ENCODE measurements at regions not wholly inside any gene's neighbourhood (a gene's known extent, or its start where the extent isn't known, plus 50 kb on each side); places are given as distances from the start of the nearest gene placed in this dataset.

GRCh38 chr1:55622074-55622473 lies 406.9 kb upstream of the USP24 start:
- DNase-seq (ENCODE audit: low read depth) = no peak

GRCh38 chr1:55618199-55618598 lies 403.0 kb upstream of the USP24 start:
- no peak for DNase-seq (ENCODE audit: low read depth)

- no peak for DNase-seq (ENCODE audit: low read depth)
Measured at GRCh38 chr1:55617288-55617982, 402.3 kb upstream of the USP24 start.

- peak; percentile 65 for DNase-seq (ENCODE audit: low read depth)
Measured at GRCh38 chr1:55612988-55613387, 397.8 kb upstream of the USP24 start.

GRCh38 chr1:55611123-55611522 lies 396.0 kb upstream of the USP24 start:
- DNase-seq (ENCODE audit: low read depth) = no peak

- DNase-seq (ENCODE audit: low read depth) = no peak
Measured at GRCh38 chr1:55610203-55610602, 395.0 kb upstream of the USP24 start.

- no peak for DNase-seq (ENCODE audit: low read depth)
Measured at GRCh38 chr1:55609630-55610029, 394.5 kb upstream of the USP24 start.

GRCh38 chr1:55605155-55605554 lies 390.0 kb upstream of the USP24 start:
- no peak for DNase-seq (ENCODE audit: low read depth)

- DNase-seq (ENCODE audit: low read depth) = no peak
Measured at GRCh38 chr1:55604749-55605148, 389.6 kb upstream of the USP24 start.

GRCh38 chr1:55604179-55604578 lies 389.0 kb upstream of the USP24 start:
- no peak for DNase-seq (ENCODE audit: low read depth)

- no peak for DNase-seq (ENCODE audit: low read depth)
Measured at GRCh38 chr1:55600242-55600641, 385.1 kb upstream of the USP24 start.

GRCh38 chr1:55597910-55598309 lies 382.7 kb upstream of the USP24 start:
- no peak for DNase-seq (ENCODE audit: low read depth)

GRCh38 chr1:55594701-55595100 lies 379.5 kb upstream of the USP24 start:
- no peak for DNase-seq (ENCODE audit: low read depth)

GRCh38 chr1:55593298-55593697 lies 378.1 kb upstream of the USP24 start:
- no peak for DNase-seq (ENCODE audit: low read depth)

- no peak for DNase-seq (ENCODE audit: low read depth)
Measured at GRCh38 chr1:55592122-55592521, 377.0 kb upstream of the USP24 start.

- peak; percentile 84 for DNase-seq (ENCODE audit: low read depth)
Measured at GRCh38 chr1:55589671-55590297, 374.6 kb upstream of the USP24 start.

GRCh38 chr1:55588309-55588708 lies 373.1 kb upstream of the USP24 start:
- DNase-seq (ENCODE audit: low read depth) = no peak

- no peak for DNase-seq (ENCODE audit: low read depth)
Measured at GRCh38 chr1:55586771-55587170, 371.6 kb upstream of the USP24 start.

GRCh38 chr1:55585402-55585792 lies 370.2 kb upstream of the USP24 start:
- no peak for DNase-seq (ENCODE audit: low read depth)

GRCh38 chr1:55584526-55585401 lies 369.6 kb upstream of the USP24 start:
- peak; percentile 80 for DNase-seq (ENCODE audit: low read depth)

- no peak for DNase-seq (ENCODE audit: low read depth)
Measured at GRCh38 chr1:55582084-55582483, 366.9 kb upstream of the USP24 start.

GRCh38 chr1:55580845-55581332 lies 365.7 kb upstream of the USP24 start:
- DNase-seq (ENCODE audit: low read depth) = peak; percentile 84

Data from stromal cell of bone marrow (primary cell).